ENCODE measurements at regions not wholly inside any gene's neighbourhood (a gene's known extent, or its start where the extent isn't known, plus 50 kb on each side); places are given as distances from the start of the nearest gene placed in this dataset.

DNA sequence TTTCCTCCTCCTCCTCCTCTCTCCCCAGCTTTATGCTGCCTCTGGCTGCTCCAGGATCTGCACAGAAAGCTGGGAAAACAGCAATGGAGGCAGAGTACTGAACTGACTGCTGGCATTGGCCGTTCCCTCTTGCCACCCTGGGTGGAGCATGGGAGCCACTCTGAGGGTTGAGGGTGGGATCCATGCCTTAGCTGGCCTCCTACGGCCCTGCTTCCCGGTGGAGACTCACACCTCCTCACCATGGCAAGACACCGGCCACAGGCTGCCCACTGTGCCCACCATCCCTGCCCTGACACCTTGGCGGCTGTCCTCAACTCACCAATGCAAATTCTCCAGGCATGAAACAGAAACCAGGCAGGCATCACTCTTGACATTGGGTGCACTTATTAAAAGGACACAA lies 832.3 kb upstream of the ID2 start:
- Histone ChIP-seq H3K4me3 (no peak overlapping the region), H3K9me3 (no peaks in the 10 kb centered on the region), H3K27me3 (no peaks in the 10 kb centered on the region), H3K27ac (no peak overlapping the region), H3K4me1 (peaks cover 0 to 10% of the 10 kb centered on the region in 2 donors), H3K36me3 (no peaks in the 10 kb centered on the region)
- no peak for DNase-seq (ENCODE audit: low spot score)
- TF ChIP-seq CTCF (IDR thresholded peaks at IDR 0.05) = no peak

DNA sequence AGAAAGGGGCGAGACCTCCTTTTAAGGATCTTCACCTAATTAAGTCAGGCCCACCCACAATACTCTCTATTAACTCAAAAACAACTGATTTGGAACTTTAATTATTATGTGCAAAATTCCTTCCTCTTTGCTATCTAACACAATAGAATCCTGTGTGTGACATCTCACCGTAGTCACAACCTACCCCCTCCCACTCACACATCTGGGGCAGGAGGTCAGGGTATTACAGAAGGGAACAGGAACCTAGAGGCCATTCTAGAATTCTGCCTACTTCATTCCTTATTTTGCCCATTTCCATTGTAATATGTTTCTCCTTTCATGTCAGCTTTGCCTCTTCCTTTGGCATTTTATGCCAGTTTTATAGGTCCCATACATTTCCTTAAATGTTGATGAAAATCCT lies 829.3 kb upstream of the ID2 start:
- H3K9me3 ChIP-seq = no peaks in the 10 kb centered on the region
- no peaks in the 10 kb centered on the region for H3K27me3 ChIP-seq
- no peak for DNase-seq (ENCODE audit: low spot score)
- no peak for TF ChIP-seq CTCF (IDR thresholded peaks at IDR 0.05)
- H3K4me3 ChIP-seq = no peak overlapping the region
- H3K36me3 ChIP-seq = no peaks in the 10 kb centered on the region
- peaks cover 0 to 3% of the 10 kb centered on the region in 2 donors for H3K4me1 ChIP-seq
- H3K27ac ChIP-seq = no peak overlapping the region

DNA sequence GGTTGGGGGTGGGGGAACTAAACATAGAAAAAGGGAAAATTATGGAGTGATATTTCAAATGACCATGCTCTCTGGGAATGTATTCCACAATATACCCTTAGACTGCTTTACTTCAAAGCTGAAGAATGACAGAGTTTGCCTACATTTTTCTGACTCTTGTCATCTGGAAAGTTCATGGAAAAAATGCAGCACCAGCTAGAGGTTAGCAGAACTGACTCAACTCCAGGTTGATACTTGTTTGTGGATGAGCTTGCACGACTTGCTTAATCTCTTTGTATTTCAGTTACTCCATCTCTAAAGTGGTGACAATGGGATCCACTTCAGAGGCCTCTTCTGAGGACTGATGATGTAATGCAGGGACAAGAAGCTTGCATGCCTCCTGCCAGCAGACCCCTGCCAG lies 824.0 kb upstream of the ID2 start:
- no peak overlapping the region for H3K27ac ChIP-seq
- no peak overlapping the region for H3K4me3 ChIP-seq
- no peaks in the 10 kb centered on the region for H3K4me1 ChIP-seq
- no peak for DNase-seq (ENCODE audit: low spot score)
- H3K27me3 ChIP-seq = no peaks in the 10 kb centered on the region
- TF ChIP-seq CTCF (IDR thresholded peaks at IDR 0.05) = no peak
- no peaks in the 10 kb centered on the region for H3K9me3 ChIP-seq
- no peaks in the 10 kb centered on the region for H3K36me3 ChIP-seq

DNA sequence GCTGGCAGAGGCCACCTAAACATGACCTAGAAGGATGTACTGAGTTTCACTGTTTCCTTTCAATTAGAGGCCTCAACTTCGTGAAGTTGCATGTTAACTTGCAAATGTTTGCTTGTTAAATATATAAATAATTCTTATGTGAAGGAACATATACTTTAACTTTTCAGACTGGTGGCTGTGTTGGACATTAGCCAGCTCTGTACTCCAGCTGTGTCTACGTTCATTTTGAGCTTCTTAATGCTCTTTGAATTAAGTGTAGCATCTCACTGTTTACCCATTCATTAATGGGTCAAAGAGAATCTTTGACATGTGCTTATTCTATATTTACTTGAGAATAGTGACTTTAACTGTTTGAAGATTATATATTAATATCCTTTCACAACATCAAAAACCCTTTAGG lies 823.2 kb upstream of the ID2 start:
- Histone ChIP-seq H3K4me3 (no peak overlapping the region), H3K9me3 (no peaks in the 10 kb centered on the region), H3K4me1 (no peaks in the 10 kb centered on the region), H3K27me3 (no peaks in the 10 kb centered on the region), H3K27ac (no peak overlapping the region), H3K36me3 (no peaks in the 10 kb centered on the region)
- DNase-seq (ENCODE audit: low spot score) = no peak
- TF ChIP-seq CTCF (IDR thresholded peaks at IDR 0.05) = no peak

- DNase-seq (ENCODE audit: low spot score) = no peak
- TF ChIP-seq CTCF (IDR thresholded peaks at IDR 0.05) = no peak
These were observed 821.2 kb upstream of the ID2 start for GRCh38 chr2:7860693-7861092.

GRCh38 chr2:7861910-7862702 lies 819.8 kb upstream of the ID2 start:
- no peak for TF ChIP-seq CTCF (IDR thresholded peaks at IDR 0.05)
- no peak overlapping the region for H3K27ac ChIP-seq
- no peaks in the 10 kb centered on the region for H3K4me1 ChIP-seq
- no peak overlapping the region for H3K4me3 ChIP-seq
- no peaks in the 10 kb centered on the region for H3K36me3 ChIP-seq
- H3K27me3 ChIP-seq = no peaks in the 10 kb centered on the region
- no peaks in the 10 kb centered on the region for H3K9me3 ChIP-seq
- no peak for DNase-seq (ENCODE audit: low spot score)

More at GRCh38 chr2:7860693-7861092, 821.2 kb upstream of the ID2 start:
- no peaks in the 10 kb centered on the region for H3K4me1 ChIP-seq
- H3K36me3 ChIP-seq = no peaks in the 10 kb centered on the region
- no peak overlapping the region for H3K4me3 ChIP-seq
- H3K27ac ChIP-seq = no peak overlapping the region
- H3K9me3 ChIP-seq = no peaks in the 10 kb centered on the region
- no peaks in the 10 kb centered on the region for H3K27me3 ChIP-seq

All from right atrium auricular region (tissue), 2 donors.